H1 (cell line): ENCODE measurements at regions not wholly inside any gene's neighbourhood (a gene's known extent, or its start where the extent isn't known, plus 50 kb on each side); places are given as distances from the start of the nearest gene placed in this dataset.

ENCODE experiments used
- KDM5A ChIP-seq: fragments of 200-600 bp; IDR thresholded peaks from 2 replicates; pipeline ENCODE4 v1.7.1; 2012; ENCODE audit warnings: mild to moderate bottlenecking, low read length, inconsistent platforms, mixed read lengths
- RNF2 ChIP-seq: fragments of 200-900, 300-1000 bp; sonication (generic); IDR thresholded peaks from 2 replicates; pipeline ENCODE4 v1.7.1; 2016; ENCODE audit warnings: borderline replicate concordance, low read depth, mild to moderate bottlenecking, antibody characterized with exemption, low read length; ENCODE audit not compliant: poor library complexity, severe bottlenecking; ENCODE audit errors: missing control alignments
- SP1 ChIP-seq: IDR thresholded peaks from 2 replicates; pipeline ENCODE4 v1.6.1; 2011; ENCODE audit warnings: low read depth, low read length
- TBP ChIP-seq: IDR thresholded peaks from 2 replicates; pipeline ENCODE4 v1.6.1; 2011; ENCODE audit warnings: low read depth, low read length, improper control_type of control experiment
- ZNF274 ChIP-seq: IDR thresholded peaks from 2 replicates; pipeline ENCODE4 v1.7.0; 2012; ENCODE audit warnings: low read length, borderline replicate concordance; ENCODE audit errors: extremely low read depth

- TF ChIP-seq RNF2 (no peak), KDM5A (no peak), SP1 (no peak), TBP (no peak), ZNF274 (no peak)
Measured at GRCh38 chr5:106637275-106637674, 1033.5 kb downstream of the EFNA5 start (continued).
